Myocyte (in vitro differentiated cells): ENCODE measurements at regions not wholly inside any gene's neighbourhood (a gene's known extent, or its start where the extent isn't known, plus 50 kb on each side); places are given as distances from the start of the nearest gene placed in this dataset.
A peak's percentile ranks its signal among the peaks of the same experiment; 100 is the strongest.
"Not testable (repeated sequence)": the region's sequence is repeated elsewhere in the genome, so short reads cannot be mapped to it uniquely, and the experiment has no call there.

Source experiments
- DNase-seq: peaks from one replicate; pipeline ENCODE4 v3.0.0-alpha.2; 2012; ENCODE audit warnings: low read depth

DNA sequence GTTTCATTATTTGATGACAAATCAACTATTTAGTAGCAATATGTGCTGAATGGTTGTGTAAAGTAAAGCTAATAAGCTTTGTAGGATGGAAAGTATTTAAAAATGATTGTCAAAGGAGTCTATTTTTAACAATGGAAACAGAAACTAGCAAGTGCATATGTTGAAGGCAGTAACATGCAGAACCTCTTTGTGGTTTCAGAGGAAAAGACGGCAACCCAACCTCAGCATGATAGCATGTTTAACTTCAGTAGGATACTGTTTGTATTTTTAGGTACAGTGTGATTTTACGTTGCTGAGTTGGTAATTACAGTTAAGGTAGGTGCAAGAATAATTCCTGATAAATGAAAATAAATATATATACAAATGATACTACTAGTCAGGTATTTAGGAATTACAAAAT is 545.4 kb downstream of the CDY1 start:
- not testable (repeated sequence) for DNase-seq

DNA sequence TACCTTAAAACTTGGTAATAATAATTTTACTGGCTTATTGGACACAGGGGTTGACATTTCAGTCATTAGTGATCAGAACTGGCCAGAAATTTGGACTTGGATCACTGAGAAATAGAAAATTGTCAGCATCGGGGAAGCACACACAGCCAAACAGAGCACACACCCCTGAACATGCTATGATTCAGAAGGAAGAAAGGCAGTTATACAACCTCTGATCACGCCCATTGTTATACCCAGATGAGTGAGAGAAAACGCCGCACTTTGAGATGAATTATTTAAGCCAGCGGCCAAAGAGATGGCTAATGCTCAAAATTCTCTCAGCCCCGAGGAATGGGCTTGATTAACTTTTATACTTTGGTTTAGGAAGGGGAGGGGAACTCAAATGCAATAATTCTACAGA is 557.4 kb downstream of the CDY1 start:
- not testable (repeated sequence) for DNase-seq

DNA sequence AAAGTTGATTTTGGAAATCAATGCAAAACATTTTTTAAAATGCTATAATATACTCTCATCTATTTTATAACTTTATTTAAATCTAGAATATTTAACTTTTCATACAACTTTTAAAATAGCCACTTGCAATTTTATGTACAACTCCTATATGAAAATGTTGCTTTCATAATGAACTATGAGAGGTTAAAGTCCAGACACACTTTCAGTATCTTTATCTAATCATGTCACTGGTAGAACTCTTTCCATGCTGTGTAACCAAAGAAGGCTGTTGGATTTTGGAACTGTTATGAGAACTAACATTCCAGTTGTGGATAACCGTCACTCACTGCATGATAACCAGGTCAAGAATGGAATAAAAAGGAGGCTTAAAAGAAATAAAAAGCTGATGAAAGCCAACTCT is 603.1 kb downstream of the CDY1 start:
- not testable (repeated sequence) for DNase-seq

- DNase-seq = not testable (repeated sequence)
Measured at GRCh38 chrY:26225468-26225867, 603.6 kb downstream of the CDY1 start.

- not testable (repeated sequence) for DNase-seq
Measured at GRCh38 chrY:26240944-26241343, 619.0 kb downstream of the CDY1 start.

DNA sequence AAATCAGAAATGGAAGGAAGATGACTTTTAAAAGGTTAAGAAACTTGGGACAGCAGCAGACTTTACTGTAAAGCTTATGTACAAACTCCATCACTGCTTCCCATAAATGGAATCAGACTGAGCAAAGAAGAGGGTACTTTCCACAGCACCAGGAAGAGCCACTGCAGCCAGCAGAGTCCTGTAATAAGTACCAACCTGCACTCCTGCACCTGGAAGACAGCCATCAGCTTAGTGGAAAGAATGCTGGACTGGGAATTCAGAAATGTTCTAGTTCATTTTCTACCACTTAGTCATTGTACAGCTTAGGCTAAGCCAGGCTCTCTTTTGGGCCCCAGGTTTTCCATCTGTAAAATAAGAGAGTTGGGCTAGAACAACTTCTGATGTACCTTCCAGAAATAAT is 632.3 kb downstream of the CDY1 start:
- DNase-seq = not testable (repeated sequence)

DNA sequence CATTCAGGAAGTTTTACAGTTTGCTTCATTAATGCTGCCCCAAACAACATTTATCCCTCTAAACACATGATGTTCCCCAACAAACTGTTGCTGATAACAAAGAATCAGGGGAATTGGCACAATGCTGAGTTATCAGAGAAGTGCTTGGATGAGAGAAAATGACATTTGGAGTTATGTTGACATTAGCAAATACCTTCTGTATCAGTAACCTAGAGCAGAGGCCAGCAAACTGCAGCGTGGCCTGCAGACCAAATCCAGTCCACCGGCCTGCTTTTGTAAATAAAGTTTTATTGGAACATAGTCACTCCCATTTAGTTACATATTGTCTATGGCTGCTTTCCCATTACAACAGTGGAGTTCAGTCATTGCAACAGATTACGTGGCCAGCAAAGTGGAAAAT is 643.5 kb downstream of the CDY1 start:
- DNase-seq = not testable (repeated sequence)

GRCh38 chrY:26268421-26268820 is 646.5 kb downstream of the CDY1 start:
- DNase-seq = not testable (repeated sequence)

GRCh38 chrY:26268934-26269333 is 647.0 kb downstream of the CDY1 start:
- DNase-seq = not testable (repeated sequence)

- not testable (repeated sequence) for DNase-seq
Measured at GRCh38 chrY:26273089-26273488, 651.2 kb downstream of the CDY1 start.

DNA sequence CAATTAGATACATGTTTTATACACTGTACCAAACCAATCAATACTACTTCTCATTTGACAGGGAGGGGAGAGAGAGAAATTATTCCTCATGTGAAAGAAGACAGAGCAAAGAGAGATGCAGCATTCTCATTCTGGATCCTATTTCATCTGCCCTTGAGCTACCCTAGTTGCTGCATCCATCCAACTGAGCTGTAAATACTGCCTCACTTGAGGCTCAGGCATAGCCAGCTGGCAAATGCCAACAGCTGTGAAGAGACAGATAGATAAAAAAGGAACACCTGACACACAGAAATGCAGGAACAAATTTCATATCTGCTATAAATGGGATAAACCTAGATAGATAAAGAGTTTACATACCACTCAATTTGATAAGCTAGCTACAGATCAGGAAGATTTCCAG is 684.1 kb downstream of the CDY1 start:
- not testable (repeated sequence) for DNase-seq

GRCh38 chrY:26306630-26307385 is 684.9 kb downstream of the CDY1 start:
- DNase-seq = not testable (repeated sequence)

GRCh38 chrY:26308308-26308707 is 686.4 kb downstream of the CDY1 start:
- DNase-seq = not testable (repeated sequence)

GRCh38 chrY:26315065-26315464 is 693.1 kb downstream of the CDY1 start:
- DNase-seq = peak; percentile 63

DNA sequence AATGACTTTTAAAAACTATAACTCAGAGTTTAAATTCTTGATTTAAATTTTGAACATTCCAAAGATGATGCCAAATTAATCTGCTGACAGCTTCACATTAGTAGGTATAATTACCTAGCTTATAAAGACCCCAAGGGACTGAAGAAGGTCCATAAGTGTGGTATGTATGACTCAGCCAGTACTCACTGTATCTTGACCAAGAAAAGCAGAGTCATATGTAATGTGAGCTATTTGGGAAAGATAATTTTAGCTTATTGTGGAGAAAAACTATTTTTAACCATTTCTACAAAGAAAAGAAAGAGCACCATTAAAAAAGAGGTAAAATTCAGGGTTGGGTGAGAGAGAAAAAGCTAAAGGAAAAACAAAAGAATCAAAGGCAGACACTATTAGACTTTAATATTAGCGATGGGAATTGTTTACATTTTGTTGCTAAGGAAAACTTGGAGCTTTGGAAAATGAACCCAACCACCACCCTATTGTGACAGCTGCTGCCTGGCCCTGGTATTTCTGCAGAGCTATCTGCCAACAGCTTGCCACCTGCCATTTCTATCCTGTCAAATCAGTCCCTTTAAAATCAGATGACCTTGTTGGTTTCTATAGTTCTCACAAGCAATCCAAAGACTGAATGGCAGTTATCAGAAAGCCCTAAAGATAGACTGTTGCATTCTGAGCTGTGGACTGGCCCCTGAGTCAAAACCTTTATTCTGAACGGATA is 697.7 kb downstream of the CDY1 start:
- peak; percentile 83 for DNase-seq

GRCh38 chrY:26322756-26323155 is 700.8 kb downstream of the CDY1 start:
- not testable (repeated sequence) for DNase-seq

- DNase-seq = not testable (repeated sequence)
Measured at GRCh38 chrY:26352931-26353330, 731.0 kb downstream of the CDY1 start.

DNA sequence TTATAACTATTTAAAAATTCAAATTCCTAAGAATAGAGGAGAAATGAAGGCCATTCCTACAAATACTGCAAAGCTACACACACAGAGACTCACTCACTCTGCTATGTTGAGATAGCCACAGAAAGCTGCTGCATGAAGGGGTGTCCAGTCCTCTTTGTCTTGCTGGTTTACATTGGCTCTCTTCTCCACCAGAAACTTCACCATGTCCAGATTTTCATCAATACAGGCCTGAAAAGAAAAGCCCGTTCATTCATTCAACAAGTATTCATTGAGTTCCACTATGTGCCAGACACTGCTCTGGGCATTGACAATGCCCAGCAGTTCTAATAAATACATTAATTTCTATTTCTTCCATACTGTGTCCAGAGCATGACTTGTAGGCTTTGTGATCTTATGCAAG is 732.3 kb downstream of the CDY1 start:
- no peak for DNase-seq

DNA sequence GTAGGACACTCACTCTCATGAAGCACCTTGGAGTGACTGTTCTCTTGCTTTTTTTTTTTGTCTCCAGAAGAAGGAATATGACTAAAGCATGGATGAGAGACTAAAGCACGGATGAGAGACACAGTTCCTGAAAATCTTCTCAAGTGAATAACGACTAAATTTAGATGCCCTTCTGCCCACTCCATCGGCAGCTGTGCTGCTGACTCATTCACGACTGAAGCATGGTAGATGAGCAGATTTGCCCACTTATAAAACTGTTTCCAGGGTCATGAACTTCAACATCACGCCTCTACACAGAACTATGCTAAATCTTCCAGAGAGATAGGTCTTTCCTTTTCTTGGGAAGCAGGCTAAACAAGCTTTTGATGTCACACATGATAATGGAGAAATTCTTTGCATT is 738.0 kb downstream of the CDY1 start:
- peak; percentile 76 for DNase-seq

DNA sequence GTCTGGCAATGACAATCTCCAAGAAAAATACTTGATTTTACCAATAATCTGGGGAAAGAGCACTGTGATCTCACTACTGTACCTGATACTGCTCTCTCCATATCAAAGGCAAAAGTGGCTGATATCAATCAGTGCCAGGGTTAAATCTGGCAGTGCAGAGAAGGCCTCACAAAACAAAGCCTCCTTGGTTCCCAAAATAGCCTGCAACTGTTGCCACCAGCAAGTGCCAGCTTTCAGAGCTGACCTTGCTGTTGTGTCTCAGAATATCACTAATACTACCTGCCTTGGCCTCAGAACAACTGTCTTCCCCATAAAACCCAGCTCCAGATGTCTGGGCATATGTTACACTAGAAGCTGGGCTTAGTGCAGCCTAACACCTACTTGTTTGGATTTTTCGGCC is 738.6 kb downstream of the CDY1 start:
- peak; percentile 67 for DNase-seq

DNA sequence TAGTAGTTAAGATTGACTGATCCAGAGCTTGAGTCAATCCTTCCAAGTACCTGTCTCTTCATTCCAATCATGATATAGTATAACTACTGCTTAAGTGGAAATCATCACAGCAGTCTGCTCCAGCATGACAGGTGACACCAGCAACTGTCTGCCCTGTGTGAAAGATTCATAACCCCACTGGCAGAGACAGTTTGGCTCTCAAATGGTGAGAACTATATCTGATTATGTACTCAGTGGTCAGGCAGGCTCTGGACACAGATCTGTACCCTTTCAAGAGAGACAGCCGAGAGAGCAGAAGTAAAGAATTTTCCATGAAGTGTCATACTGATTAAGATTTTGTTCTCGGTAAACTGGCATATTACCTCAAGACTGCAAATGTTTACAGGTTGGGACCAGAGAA is 741.5 kb downstream of the CDY1 start:
- peak; percentile 56 for DNase-seq

GRCh38 chrY:26366091-26366490 is 744.2 kb downstream of the CDY1 start:
- DNase-seq = peak; percentile 64

- not testable (repeated sequence) for DNase-seq
Measured at GRCh38 chrY:26372480-26372879, 750.6 kb downstream of the CDY1 start.
